Mesendoderm (in vitro differentiated cells): ENCODE measurements at regions not wholly inside any gene's neighbourhood (a gene's known extent, or its start where the extent isn't known, plus 50 kb on each side); places are given as distances from the start of the nearest gene placed in this dataset.

ENCODE experiments used
- DNase-seq: peaks from one replicate; pipeline ENCODE4 v3.0.0; 2013
- H2AK5ac ChIP-seq: 2 replicates; pipeline ENCODE4 v1.6.1; 2013; ENCODE audit warnings: low read length, inconsistent platforms
- H2BK120ac ChIP-seq: 2 replicates; pipeline ENCODE4 v1.6.1; 2013; ENCODE audit warnings: low read depth, mild to moderate bottlenecking, low read length, moderate library complexity, mixed read lengths
- H2BK15ac ChIP-seq: replicated peaks from 2 replicates; pipeline ENCODE4 v1.6.1; 2013; ENCODE audit warnings: low read depth, mild to moderate bottlenecking, moderate library complexity
- H2BK5ac ChIP-seq: 2 replicates; pipeline ENCODE4 v1.6.1; 2013; ENCODE audit warnings: low read length, inconsistent platforms
- H3K18ac ChIP-seq: 2 replicates; pipeline ENCODE4 v1.6.1; 2013; ENCODE audit warnings: mild to moderate bottlenecking, low read length, mixed read lengths
- H3K23ac ChIP-seq: one replicate; pipeline ENCODE4 v1.6.1; 2013; ENCODE audit warnings: low read length
- H3K27ac ChIP-seq: 2 replicates; pipeline ENCODE4 v1.5.1; 2013; ENCODE audit warnings: low read depth, mild to moderate bottlenecking, inconsistent platforms, low read length, moderate library complexity
- H3K27me3 ChIP-seq: 2 replicates; pipeline ENCODE4 v1.6.1; 2013; ENCODE audit warnings: low read length, control low read depth, mild to moderate bottlenecking, inconsistent platforms; ENCODE audit not compliant: insufficient read depth, poor library complexity
- H3K36me3 ChIP-seq: 2 replicates; pipeline ENCODE4 v1.6.1; 2013; ENCODE audit warnings: low read length, inconsistent platforms; ENCODE audit not compliant: control insufficient read depth, insufficient read depth
- H3K4ac ChIP-seq: one replicate; pipeline ENCODE4 v1.6.1; 2013; ENCODE audit warnings: low read depth, mild to moderate bottlenecking, low read length, moderate library complexity
- H3K4me1 ChIP-seq: 2 replicates; pipeline ENCODE4 v1.6.1; 2013; ENCODE audit warnings: low read depth, low read length, inconsistent platforms; ENCODE audit not compliant: control insufficient read depth
- H3K4me2 ChIP-seq: 2 replicates; pipeline ENCODE4 v1.6.1; 2013; ENCODE audit warnings: low read length
- H3K4me3 ChIP-seq: 2 replicates; pipeline ENCODE4 v1.5.1; 2013; ENCODE audit warnings: mild to moderate bottlenecking, low read length
- H3K56ac ChIP-seq: one replicate; pipeline ENCODE4 v1.6.1; 2013; ENCODE audit warnings: low read length
- H3K79me1 ChIP-seq: 2 replicates; pipeline ENCODE4 v1.6.1; 2013; ENCODE audit warnings: low read length, inconsistent platforms
- H3K79me2 ChIP-seq: 2 replicates; pipeline ENCODE4 v1.6.1; 2013; ENCODE audit warnings: mild to moderate bottlenecking, low read length; ENCODE audit not compliant: control insufficient read depth, insufficient read depth
- H3K9ac ChIP-seq: 2 replicates; pipeline ENCODE4 v1.6.1; 2013; ENCODE audit warnings: low read length, inconsistent platforms
- H4K5ac ChIP-seq: one replicate; pipeline ENCODE4 v1.6.1; 2013; ENCODE audit warnings: low read length
- H4K8ac ChIP-seq: one replicate; pipeline ENCODE4 v1.6.1; 2013; ENCODE audit warnings: low read depth, mild to moderate bottlenecking, control low read depth, low read length, moderate library complexity
- WGBS: extraction: QIAGEN DNeasy Blood & Tissue Kit; methylation state at CpG from one replicate; pipeline ENCODE4 v1.1.7; 2013; ENCODE audit warnings: low lambda C conversion rate, missing lambda C conversion rate; ENCODE audit not compliant: insufficient coverage; ENCODE audit errors: extremely low coverage; 5-methylcytosine and 5-hydroxymethylcytosine counted together

- H2BK5ac ChIP-seq: no peak overlapping the region
- no peaks in the 10 kb centered on the region for H3K27me3 ChIP-seq
- H4K8ac ChIP-seq: no peak overlapping the region
- no CpG with 5 or more reads among the region's 14 CpGs for WGBS
- H3K18ac ChIP-seq: peak overlapping the region; percentile 11
- peaks cover 7% of the 10 kb centered on the region for H3K4me1 ChIP-seq
- H3K56ac ChIP-seq: no peak overlapping the region
- no peak overlapping the region for H3K9ac ChIP-seq
- no peak overlapping the region for H2BK120ac ChIP-seq
- no peak overlapping the region for H2BK15ac ChIP-seq
- no peaks in the 10 kb centered on the region for H3K36me3 ChIP-seq
- no peaks in the 10 kb centered on the region for H3K79me1 ChIP-seq
- no peak overlapping the region for H3K4me2 ChIP-seq
- H3K27ac ChIP-seq: no peak overlapping the region
- no peak overlapping the region for H3K4ac ChIP-seq
- H2AK5ac ChIP-seq: no peak overlapping the region
- DNase-seq: no peak
- no peak overlapping the region for H3K4me3 ChIP-seq
- H4K5ac ChIP-seq: no peak overlapping the region
- H3K79me2 ChIP-seq: no peaks in the 10 kb centered on the region
- H3K23ac ChIP-seq: no peak overlapping the region
These were observed 130.9 kb downstream of the MYCN start for GRCh38 chr2:16071039-16071864.

- Histone ChIP-seq H3K4me2 (no peak overlapping the region), H3K27ac (peak overlapping the region; percentile 63), H2AK5ac (no peak overlapping the region), H2BK120ac (no peak overlapping the region), H2BK15ac (no peak overlapping the region), H3K18ac (peak overlapping the region; percentile 11), H3K4ac (peak overlapping the region; percentile 58), H4K5ac (no peak overlapping the region), H3K36me3 (no peaks in the 10 kb centered on the region), H4K8ac (no peak overlapping the region), H3K9ac (no peak overlapping the region), H3K4me3 (no peak overlapping the region), H3K56ac (peak overlapping the region; percentile 68), H2BK5ac (no peak overlapping the region), H3K79me2 (no peaks in the 10 kb centered on the region), H3K23ac (no peak overlapping the region), H3K79me1 (no peaks in the 10 kb centered on the region), H3K27me3 (no peaks in the 10 kb centered on the region), H3K4me1 (peaks cover 7% of the 10 kb centered on the region)
- no CpG with 5 or more reads among the region's 6 CpGs for WGBS
- no peak for DNase-seq
These were observed 130.3 kb downstream of the MYCN start for GRCh38 chr2:16070648-16070971.

- Histone ChIP-seq H4K5ac (no peak overlapping the region), H3K4me1 (peaks cover 7% of the 10 kb centered on the region), H3K23ac (no peak overlapping the region), H3K27me3 (no peaks in the 10 kb centered on the region), H3K18ac (peak overlapping the region; percentile 34), H4K8ac (no peak overlapping the region), H3K9ac (no peak overlapping the region), H3K4me3 (no peak overlapping the region), H2AK5ac (no peak overlapping the region), H3K56ac (peak overlapping the region; percentile 68), H3K4me2 (no peak overlapping the region), H3K36me3 (no peaks in the 10 kb centered on the region), H3K27ac (peak overlapping the region; percentile 63), H2BK15ac (no peak overlapping the region), H2BK120ac (no peak overlapping the region), H3K79me2 (no peaks in the 10 kb centered on the region), H2BK5ac (peak overlapping the region; percentile 28), H3K79me1 (no peaks in the 10 kb centered on the region), H3K4ac (peak overlapping the region; percentile 58)
- peak; percentile 77 for DNase-seq
- no CpG with 5 or more reads among the region's 19 CpGs for WGBS
These were observed 129.7 kb downstream of the MYCN start for GRCh38 chr2:16069933-16070647.

- H3K36me3 ChIP-seq: no peaks in the 10 kb centered on the region
- no peak for DNase-seq
- H4K8ac ChIP-seq: no peak overlapping the region
- no peak overlapping the region for H3K4me3 ChIP-seq
- no peak overlapping the region for H3K4ac ChIP-seq
- peaks cover 7% of the 10 kb centered on the region for H3K4me1 ChIP-seq
- no peak overlapping the region for H2BK5ac ChIP-seq
- H3K23ac ChIP-seq: no peak overlapping the region
- H4K5ac ChIP-seq: no peak overlapping the region
- no peaks in the 10 kb centered on the region for H3K27me3 ChIP-seq
- H3K79me1 ChIP-seq: no peaks in the 10 kb centered on the region
- peak overlapping the region; percentile 68 for H3K56ac ChIP-seq
- peak overlapping the region; percentile 34 for H3K18ac ChIP-seq
- H3K27ac ChIP-seq: peak overlapping the region; percentile 63
- no peak overlapping the region for H3K4me2 ChIP-seq
- H2BK15ac ChIP-seq: no peak overlapping the region
- no peak overlapping the region for H3K9ac ChIP-seq
- no CpG with 5 or more reads among the region's 8 CpGs for WGBS
- no peaks in the 10 kb centered on the region for H3K79me2 ChIP-seq
- H2BK120ac ChIP-seq: no peak overlapping the region
- H2AK5ac ChIP-seq: no peak overlapping the region
These were observed 129.2 kb downstream of the MYCN start for GRCh38 chr2:16069663-16069932.

GRCh38 chr2:16068552-16068940, 128.2 kb downstream of the MYCN start:
- H3K4me3 ChIP-seq: no peak overlapping the region
- H3K56ac ChIP-seq: peak overlapping the region; percentile 56
- no CpG with 5 or more reads among the region's 3 CpGs for WGBS
- H3K79me1 ChIP-seq: no peaks in the 10 kb centered on the region
- H4K8ac ChIP-seq: no peak overlapping the region
- H3K36me3 ChIP-seq: no peaks in the 10 kb centered on the region
- no peak overlapping the region for H2BK15ac ChIP-seq
- DNase-seq: no peak
- H3K4ac ChIP-seq: no peak overlapping the region
- H3K4me2 ChIP-seq: no peak overlapping the region
- no peaks in the 10 kb centered on the region for H3K79me2 ChIP-seq
- no peak overlapping the region for H4K5ac ChIP-seq
- H3K4me1 ChIP-seq: peaks cover 7% of the 10 kb centered on the region
- no peak overlapping the region for H3K9ac ChIP-seq
- no peak overlapping the region for H3K23ac ChIP-seq
- H3K27me3 ChIP-seq: no peaks in the 10 kb centered on the region
- no peak overlapping the region for H3K27ac ChIP-seq
- H2AK5ac ChIP-seq: no peak overlapping the region
- no peak overlapping the region for H2BK120ac ChIP-seq
- no peak overlapping the region for H3K18ac ChIP-seq
- peak overlapping the region; percentile 43 for H2BK5ac ChIP-seq
